Uterus (tissue), 2 donors: ENCODE measurements at regions not wholly inside any gene's neighbourhood (a gene's known extent, or its start where the extent isn't known, plus 50 kb on each side); places are given as distances from the start of the nearest gene placed in this dataset.

ENCODE experiments used
- POLR2A ChIP-seq, 2 donors: fragments of 450-650 bp; IDR thresholded peaks; one replicate each; pipeline ENCODE4 v1.6.1; 2016; ENCODE audit warnings: antibody characterized with exemption in 2 of 2, mild to moderate bottlenecking in 1 of 2, moderate library complexity in 1 of 2
- TF ChIP-seq, protein P1 (sequence below), 4 experiments: fragments of 200-600 bp in 2 of 4; fragments of 450-650 bp in 2 of 4; sonication (generic) in 2 of 4; IDR thresholded peaks; one replicate each; pipeline ENCODE4 v1.5.1; 2016 to 2019; ENCODE audit warnings: antibody characterized with exemption in 4 of 4, mild to moderate bottlenecking in 2 of 4, moderate library complexity in 1 of 4

DNA sequence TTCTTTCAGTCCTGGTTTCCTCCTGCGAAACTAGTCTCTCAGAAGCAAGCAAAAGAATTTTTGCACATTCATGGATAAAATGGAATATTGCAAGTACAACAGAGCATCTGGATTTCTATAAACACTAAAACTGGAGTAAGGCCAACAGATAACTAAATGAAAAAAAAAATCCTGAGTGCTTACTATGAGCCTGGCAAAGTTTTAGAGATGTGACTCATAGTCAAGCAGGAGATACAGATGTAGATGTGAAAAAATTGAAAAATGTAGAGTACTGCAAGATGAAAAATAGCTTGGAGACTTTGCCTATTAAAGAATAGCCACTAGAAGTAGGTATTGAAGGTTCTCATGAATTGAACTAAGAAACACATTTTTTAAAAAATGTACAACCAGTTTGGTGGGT, 397.4 kb downstream of the OTOL1 start:
- TF ChIP-seq, protein P1, sequence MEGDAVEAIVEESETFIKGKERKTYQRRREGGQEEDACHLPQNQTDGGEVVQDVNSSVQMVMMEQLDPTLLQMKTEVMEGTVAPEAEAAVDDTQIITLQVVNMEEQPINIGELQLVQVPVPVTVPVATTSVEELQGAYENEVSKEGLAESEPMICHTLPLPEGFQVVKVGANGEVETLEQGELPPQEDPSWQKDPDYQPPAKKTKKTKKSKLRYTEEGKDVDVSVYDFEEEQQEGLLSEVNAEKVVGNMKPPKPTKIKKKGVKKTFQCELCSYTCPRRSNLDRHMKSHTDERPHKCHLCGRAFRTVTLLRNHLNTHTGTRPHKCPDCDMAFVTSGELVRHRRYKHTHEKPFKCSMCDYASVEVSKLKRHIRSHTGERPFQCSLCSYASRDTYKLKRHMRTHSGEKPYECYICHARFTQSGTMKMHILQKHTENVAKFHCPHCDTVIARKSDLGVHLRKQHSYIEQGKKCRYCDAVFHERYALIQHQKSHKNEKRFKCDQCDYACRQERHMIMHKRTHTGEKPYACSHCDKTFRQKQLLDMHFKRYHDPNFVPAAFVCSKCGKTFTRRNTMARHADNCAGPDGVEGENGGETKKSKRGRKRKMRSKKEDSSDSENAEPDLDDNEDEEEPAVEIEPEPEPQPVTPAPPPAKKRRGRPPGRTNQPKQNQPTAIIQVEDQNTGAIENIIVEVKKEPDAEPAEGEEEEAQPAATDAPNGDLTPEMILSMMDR (IDR thresholded peaks at IDR 0.05) = no peak
- no peak for TF ChIP-seq POLR2A (IDR thresholded peaks at IDR 0.05)
